A549 (cell line): ENCODE measurements at regions not wholly inside any gene's neighbourhood (a gene's known extent, or its start where the extent isn't known, plus 50 kb on each side); places are given as distances from the start of the nearest gene placed in this dataset.

ENCODE experiments used
- ATAC-seq, 2 experiments: fragments of 200-7000 bp in 1 of 2; fragments of >200 bp in 1 of 2; cut with Nextera tagmentation in 1 of 2; cut with Tn5 transposase in 1 of 2; 3 replicates each; pipeline versions ENCODE4 v1.8.0 to v1.9.1; 2018 to 2020; ENCODE audit warnings: mild to moderate bottlenecking in 1 of 2, moderate library complexity in 1 of 2
- CTCF ChIA-PET: fragments of 300-600 bp; sonication (Branson Sonifier 250); formaldehyde crosslinking; extraction: SDS; loops from one replicate; lab custom pipeline; 2021; ENCODE audit warnings: antibody characterized with exemption, inconsistent platforms; lab: Yijun Ruan, JAX
- POLR2A ChIA-PET: fragments of 350-600 bp; formaldehyde crosslinking; extraction: SDS; loops from one replicate; lab custom pipeline; 2021; ENCODE audit warnings: antibody characterized with exemption, inconsistent platforms; lab: Yijun Ruan, JAX
- DNase-seq, 2 experiments: peaks; one replicate each; pipeline versions ENCODE4 v3.0.0 to v3.0.0-alpha.2; 2011 to 2016; ENCODE audit warnings: low read depth in 1 of 2, low spot score in 1 of 2
- FAIRE-seq: peaks from 2 replicates; lab custom pipeline; 2011; peaks lifted over from hg19 to GRCh38; lab: Jason Lieb, UNC
- H3K27ac ChIP-seq, 2 experiments: fragments of >200 bp; sonication (Bioruptor Twin); formaldehyde crosslinking; 3 replicates each; pipeline ENCODE4 v1.5.1; 2016 to 2017
- H3K4me1 ChIP-seq: fragments of >200 bp; sonication (Bioruptor Twin); formaldehyde crosslinking; 3 replicates; pipeline ENCODE4 v1.6.1; 2016
- H3K4me2 ChIP-seq: fragments of >200 bp; sonication (Bioruptor Twin); formaldehyde crosslinking; 3 replicates; pipeline ENCODE4 v1.6.1; 2016
- H3K4me3 ChIP-seq: fragments of >200 bp; sonication (Bioruptor Twin); formaldehyde crosslinking; 3 replicates; pipeline ENCODE4 v1.5.1; 2016
- H3K9me3 ChIP-seq: fragments of >200 bp; sonication (Bioruptor Twin); formaldehyde crosslinking; 3 replicates; pipeline ENCODE4 v1.6.1; 2016
- CBX2 ChIP-seq: fragments of 200-600 bp; sonication (generic); IDR thresholded peaks from 2 replicates; pipeline ENCODE4 v1.6.1; 2016; ENCODE audit warnings: low read depth, mild to moderate bottlenecking, borderline replicate concordance
- CBX8 ChIP-seq: fragments of 200-600 bp; sonication (generic); IDR thresholded peaks from 2 replicates; pipeline ENCODE4 v1.6.1; 2016
- CHD2 ChIP-seq: fragments of 150-350 bp; IDR thresholded peaks from 2 replicates; pipeline ENCODE4 v1.6.1; 2014; ENCODE audit warnings: low read length; ENCODE audit not compliant: partially characterized antibody
- CHD4 ChIP-seq: fragments of 200-600 bp; sonication (generic); IDR thresholded peaks from 2 replicates; pipeline ENCODE4 v1.6.1; 2016; ENCODE audit warnings: antibody characterized with exemption, mild to moderate bottlenecking, borderline replicate concordance
- E2F6 ChIP-seq: IDR thresholded peaks from 2 replicates; pipeline ENCODE4 v1.6.1; 2012; ENCODE audit warnings: low read depth, borderline replicate concordance
- FOSL2 ChIP-seq, 2 experiments: fragments of 450-650 bp in 1 of 2; fragments of >200 bp in 1 of 2; sonication (Bioruptor Twin) in 1 of 2; formaldehyde crosslinking; IDR thresholded peaks; 2 replicates each; pipeline versions ENCODE4 v1.5.0 to v1.6.1; 2016 to 2020; ENCODE audit warnings: mild to moderate bottlenecking in 1 of 2, moderate library complexity in 1 of 2
- HDAC2 ChIP-seq: fragments of 200-600 bp; sonication (generic); IDR thresholded peaks from 2 replicates; pipeline ENCODE4 v1.6.1; 2016
- HES2 ChIP-seq: fragments of >200 bp; sonication (Bioruptor Twin); formaldehyde crosslinking; IDR thresholded peaks from 2 replicates; pipeline ENCODE4 v1.6.1; 2016
- HOXB13 ChIP-seq: fragments of 250-450 bp; sonication (Bioruptor Pico); IDR thresholded peaks from 2 replicates; pipeline ENCODE4 v1.5.0; 2020; ENCODE audit warnings: low read depth, mild to moderate bottlenecking, moderate library complexity
- HOXB5 ChIP-seq: fragments of 250-450 bp; sonication (Bioruptor Pico); IDR thresholded peaks from 2 replicates; pipeline ENCODE4 v1.5.0; 2020; ENCODE audit warnings: mild to moderate bottlenecking, moderate library complexity
- KDM1A ChIP-seq: fragments of 200-600 bp; sonication (generic); IDR thresholded peaks from 2 replicates; pipeline ENCODE4 v1.6.1; 2016; ENCODE audit warnings: low read depth, mild to moderate bottlenecking
- MAZ ChIP-seq: fragments of 150-350 bp; IDR thresholded peaks from 2 replicates; pipeline ENCODE4 v1.6.1; 2014; ENCODE audit warnings: antibody characterized with exemption, low read depth, low read length, borderline replicate concordance
- MYC ChIP-seq: IDR thresholded peaks from 2 replicates; pipeline ENCODE4 v1.6.1; 2012; ENCODE audit warnings: mild to moderate bottlenecking, inconsistent platforms, low read length, improper control_type of control experiment, borderline replicate concordance
- POLR2A ChIP-seq: IDR thresholded peaks from 2 replicates; pipeline ENCODE4 v1.6.1; 2012; ENCODE audit warnings: mild to moderate bottlenecking, low read length
- POLR2AphosphoS2 ChIP-seq: conservative IDR thresholded peaks from 2 replicates; pipeline ENCODE4 v1.6.1; 2012; ENCODE audit warnings: low read length, improper control_type of control experiment, inconsistent platforms
- RCOR1 ChIP-seq: fragments of 150-350 bp; IDR thresholded peaks from 2 replicates; pipeline ENCODE4 v1.6.1; 2014; ENCODE audit warnings: antibody characterized with exemption, low read length, low read depth
- SMC3 ChIP-seq: fragments of >200 bp; sonication (Bioruptor Twin); formaldehyde crosslinking; IDR thresholded peaks from 3 replicates; pipeline ENCODE4 v1.6.1; 2018; ENCODE audit warnings: inconsistent platforms
- ZC3H11A ChIP-seq: fragments of 450-650 bp; IDR thresholded peaks from 2 replicates; pipeline ENCODE4 v1.6.1; 2014; ENCODE audit warnings: antibody characterized with exemption, mild to moderate bottlenecking
- ZSCAN20 ChIP-seq: fragments of 250-450 bp; sonication (Bioruptor Pico); IDR thresholded peaks from 2 replicates; pipeline ENCODE4 v1.8.0; 2022; ENCODE audit warnings: mild to moderate bottlenecking, moderate library complexity
- WGBS: methylation state at CpG from one replicate; pipeline ENCODE4 v1.1.6; 2017; ENCODE audit errors: missing lambda C conversion rate; 5-methylcytosine and 5-hydroxymethylcytosine counted together
- TF ChIP-seq, protein P1 (sequence below): fragments of >200 bp; sonication (Bioruptor Twin); formaldehyde crosslinking; IDR thresholded peaks from 3 replicates; pipeline ENCODE4 v1.6.1; 2016
- TF ChIP-seq, protein P2 (sequence below): fragments of 450-650 bp; IDR thresholded peaks from 2 replicates; pipeline ENCODE4 v1.6.1; 2014; ENCODE audit warnings: antibody characterized with exemption
- TF ChIP-seq, protein P3 (sequence below): fragments of >200 bp; sonication (Bioruptor Twin); formaldehyde crosslinking; IDR thresholded peaks from 3 replicates; pipeline ENCODE4 v1.5.1; 2016
- TF ChIP-seq, protein P4 (sequence below): fragments of 250-450 bp; sonication (Bioruptor Pico); IDR thresholded peaks from 2 replicates; pipeline ENCODE4 v1.5.0; 2021; ENCODE audit warnings: mild to moderate bottlenecking, moderate library complexity, borderline replicate concordance

DNA sequence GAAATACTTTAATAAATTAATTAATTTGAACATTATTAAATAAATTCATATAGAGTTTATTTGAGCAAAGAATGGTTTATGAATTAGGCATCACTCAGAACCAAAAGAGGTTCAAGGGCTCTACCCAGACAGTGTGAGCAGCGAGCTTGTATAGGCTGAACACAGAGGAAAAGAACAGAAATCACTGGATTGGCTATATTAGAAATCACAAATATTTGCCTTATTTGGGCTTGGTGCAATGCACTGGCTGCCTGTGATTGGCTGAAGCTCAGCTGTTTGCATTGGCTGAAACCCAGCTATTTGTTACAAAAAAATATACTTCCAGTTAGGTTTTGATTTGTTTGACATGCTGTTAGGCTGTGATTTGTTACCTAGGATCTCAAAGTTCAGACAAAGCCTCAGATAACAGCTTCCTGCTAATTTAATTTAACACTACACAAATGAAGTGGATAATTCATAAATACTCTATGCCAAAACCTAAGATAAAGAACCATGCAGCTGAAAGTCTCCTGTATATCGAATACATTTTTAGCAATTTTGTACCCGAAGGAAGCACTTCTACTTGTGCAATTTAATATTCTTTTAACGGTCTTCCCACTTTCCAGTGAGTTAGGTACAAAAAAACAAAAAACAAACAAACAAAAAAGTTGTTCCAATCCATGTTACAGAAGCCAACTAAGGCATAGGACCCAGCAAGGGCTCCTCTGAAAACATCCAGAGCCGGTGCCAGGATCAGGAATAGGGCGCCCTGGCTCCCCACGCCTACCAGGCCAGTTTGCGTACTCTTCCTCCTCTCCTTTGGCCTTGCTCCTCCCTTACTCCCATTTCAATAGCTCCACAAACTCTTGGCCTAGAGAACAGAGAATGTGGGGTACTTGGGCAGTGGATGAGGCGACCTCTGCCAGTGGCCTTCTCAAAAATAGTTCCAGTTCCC, 179.1 kb downstream of the DUSP10 start:
- POLR2A ChIA-PET, result no interaction called here
- DNase-seq, result no peak
- H3K4me3 ChIP-seq, result no peak overlapping the region
- TF ChIP-seq HES2, result no peak
- no peak for TF ChIP-seq POLR2A
- TF ChIP-seq, protein P1, sequence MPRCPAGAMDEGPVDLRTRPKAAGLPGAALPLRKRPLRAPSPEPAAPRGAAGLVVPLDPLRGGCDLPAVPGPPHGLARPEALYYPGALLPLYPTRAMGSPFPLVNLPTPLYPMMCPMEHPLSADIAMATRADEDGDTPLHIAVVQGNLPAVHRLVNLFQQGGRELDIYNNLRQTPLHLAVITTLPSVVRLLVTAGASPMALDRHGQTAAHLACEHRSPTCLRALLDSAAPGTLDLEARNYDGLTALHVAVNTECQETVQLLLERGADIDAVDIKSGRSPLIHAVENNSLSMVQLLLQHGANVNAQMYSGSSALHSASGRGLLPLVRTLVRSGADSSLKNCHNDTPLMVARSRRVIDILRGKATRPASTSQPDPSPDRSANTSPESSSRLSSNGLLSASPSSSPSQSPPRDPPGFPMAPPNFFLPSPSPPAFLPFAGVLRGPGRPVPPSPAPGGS, result no peak
- no peak for TF ChIP-seq SMC3
- no peak for TF ChIP-seq HOXB5 (CRISPR knock-in tag)
- no peak for TF ChIP-seq HOXB13 (CRISPR knock-in tag)
- no peak for TF ChIP-seq ZC3H11A
- TF ChIP-seq MAZ, result no peak
- no peak for TF ChIP-seq RCOR1
- no peak for TF ChIP-seq CBX2
- no peak for TF ChIP-seq HDAC2
- no peak for TF ChIP-seq E2F6
- TF ChIP-seq, protein P2, sequence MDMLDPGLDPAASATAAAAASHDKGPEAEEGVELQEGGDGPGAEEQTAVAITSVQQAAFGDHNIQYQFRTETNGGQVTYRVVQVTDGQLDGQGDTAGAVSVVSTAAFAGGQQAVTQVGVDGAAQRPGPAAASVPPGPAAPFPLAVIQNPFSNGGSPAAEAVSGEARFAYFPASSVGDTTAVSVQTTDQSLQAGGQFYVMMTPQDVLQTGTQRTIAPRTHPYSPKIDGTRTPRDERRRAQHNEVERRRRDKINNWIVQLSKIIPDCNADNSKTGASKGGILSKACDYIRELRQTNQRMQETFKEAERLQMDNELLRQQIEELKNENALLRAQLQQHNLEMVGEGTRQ, result no peak
- no peak for TF ChIP-seq CBX8
- TF ChIP-seq FOSL2 (IDR thresholded peaks at IDR 0.05), result no peak
- TF ChIP-seq FOSL2 (CRISPR knock-in tag; IDR thresholded peaks at IDR 0.05), result no peak
- TF ChIP-seq CHD2, result no peak
- TF ChIP-seq, protein P3, sequence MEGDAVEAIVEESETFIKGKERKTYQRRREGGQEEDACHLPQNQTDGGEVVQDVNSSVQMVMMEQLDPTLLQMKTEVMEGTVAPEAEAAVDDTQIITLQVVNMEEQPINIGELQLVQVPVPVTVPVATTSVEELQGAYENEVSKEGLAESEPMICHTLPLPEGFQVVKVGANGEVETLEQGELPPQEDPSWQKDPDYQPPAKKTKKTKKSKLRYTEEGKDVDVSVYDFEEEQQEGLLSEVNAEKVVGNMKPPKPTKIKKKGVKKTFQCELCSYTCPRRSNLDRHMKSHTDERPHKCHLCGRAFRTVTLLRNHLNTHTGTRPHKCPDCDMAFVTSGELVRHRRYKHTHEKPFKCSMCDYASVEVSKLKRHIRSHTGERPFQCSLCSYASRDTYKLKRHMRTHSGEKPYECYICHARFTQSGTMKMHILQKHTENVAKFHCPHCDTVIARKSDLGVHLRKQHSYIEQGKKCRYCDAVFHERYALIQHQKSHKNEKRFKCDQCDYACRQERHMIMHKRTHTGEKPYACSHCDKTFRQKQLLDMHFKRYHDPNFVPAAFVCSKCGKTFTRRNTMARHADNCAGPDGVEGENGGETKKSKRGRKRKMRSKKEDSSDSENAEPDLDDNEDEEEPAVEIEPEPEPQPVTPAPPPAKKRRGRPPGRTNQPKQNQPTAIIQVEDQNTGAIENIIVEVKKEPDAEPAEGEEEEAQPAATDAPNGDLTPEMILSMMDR, result no peak
- TF ChIP-seq, protein P4, sequence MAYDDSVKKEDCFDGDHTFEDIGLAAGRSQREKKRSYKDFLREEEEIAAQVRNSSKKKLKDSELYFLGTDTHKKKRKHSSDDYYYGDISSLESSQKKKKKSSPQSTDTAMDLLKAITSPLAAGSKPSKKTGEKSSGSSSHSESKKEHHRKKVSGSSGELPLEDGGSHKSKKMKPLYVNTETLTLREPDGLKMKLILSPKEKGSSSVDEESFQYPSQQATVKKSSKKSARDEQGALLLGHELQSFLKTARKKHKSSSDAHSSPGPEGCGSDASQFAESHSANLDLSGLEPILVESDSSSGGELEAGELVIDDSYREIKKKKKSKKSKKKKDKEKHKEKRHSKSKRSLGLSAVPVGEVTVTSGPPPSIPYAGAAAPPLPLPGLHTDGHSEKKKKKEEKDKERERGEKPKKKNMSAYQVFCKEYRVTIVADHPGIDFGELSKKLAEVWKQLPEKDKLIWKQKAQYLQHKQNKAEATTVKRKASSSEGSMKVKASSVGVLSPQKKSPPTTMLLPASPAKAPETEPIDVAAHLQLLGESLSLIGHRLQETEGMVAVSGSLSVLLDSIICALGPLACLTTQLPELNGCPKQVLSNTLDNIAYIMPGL (CRISPR knock-in tag), result no peak
- WGBS, result 74% methylated on average over 9 of the region's 9 CpGs
- ATAC-seq, result no peak
- no peak overlapping the region for H3K27ac ChIP-seq
- H3K4me2 ChIP-seq, result no peak overlapping the region
- no peak for FAIRE-seq
- H3K4me1 ChIP-seq, result no peaks in the 10 kb centered on the region
- CTCF ChIA-PET, result interaction anchor here (0.6 kb wide), 1 partner anchor 12 kb away, joined by 3 read pairs; no protein-coding TSS in a partner anchor
- H3K9me3 ChIP-seq, result no peaks in the 10 kb centered on the region

DNA sequence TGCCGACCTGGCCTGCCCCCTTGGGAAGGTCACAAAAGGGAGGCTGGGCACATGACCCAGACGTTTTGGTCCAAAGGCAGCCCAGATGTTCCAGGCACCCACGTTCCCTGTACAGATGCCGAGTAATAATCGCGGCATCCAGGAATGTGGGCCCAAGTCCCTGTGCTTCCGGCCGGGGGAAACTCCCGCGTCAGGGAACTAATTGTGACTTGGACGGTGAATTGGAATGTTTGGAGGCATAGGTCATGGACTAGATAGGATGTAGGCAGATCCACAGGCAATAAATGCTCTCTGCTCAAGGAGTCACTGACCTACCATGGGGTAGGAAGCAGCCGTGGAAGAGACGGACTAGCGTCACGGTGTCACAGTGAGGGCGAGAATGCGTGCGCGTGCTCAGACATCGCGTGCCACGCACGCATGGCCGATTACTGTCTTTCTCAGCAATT, 178.4 kb downstream of the DUSP10 start:
- no peak for TF ChIP-seq POLR2AphosphoS2
- TF ChIP-seq CBX8, result no peak
- TF ChIP-seq HDAC2, result no peak
- no peak for TF ChIP-seq CHD4
- no peak for TF ChIP-seq POLR2A
- no peak for TF ChIP-seq MYC
- no peak for TF ChIP-seq ZSCAN20 (CRISPR knock-in tag)
- TF ChIP-seq, protein P4 (CRISPR knock-in tag), result no peak
- TF ChIP-seq KDM1A, result no peak
- POLR2A ChIA-PET, result no interaction called here
- H3K4me1 ChIP-seq, result no peaks in the 10 kb centered on the region

More for the DNA sequence above, 178.4 kb downstream of the DUSP10 start:
- DNase-seq (no peak), ATAC-seq (no peak), FAIRE-seq (no peak)
- 85% methylated on average over 24 of the region's 24 CpGs for WGBS
- Histone ChIP-seq H3K4me3 (no peak overlapping the region), H3K9me3 (no peaks in the 10 kb centered on the region), H3K4me2 (no peak overlapping the region), H3K27ac (no peak overlapping the region)
- CTCF ChIA-PET, result no interaction called here
